ENCODE measurements at regions not wholly inside any gene's neighbourhood (a gene's known extent, or its start where the extent isn't known, plus 50 kb on each side); places are given as distances from the start of the nearest gene placed in this dataset.

GRCh38 chr3:40841131-40841530, 316.4 kb downstream of the ZNF621 start:
- TF ChIP-seq SIN3A (IDR thresholded peaks at IDR 0.05; ENCODE audit: borderline replicate concordance, insufficient read depth, low read length) = no peak
- TF ChIP-seq TAF1 (IDR thresholded peaks at IDR 0.05; ENCODE audit: borderline replicate concordance, insufficient read depth, low read length) = no peak
- no peak for TF ChIP-seq REST (IDR thresholded peaks at IDR 0.05; ENCODE audit: insufficient read depth in 1 of 2, low read depth in 2 of 2, low read length in 2 of 2)
- no peak for TF ChIP-seq FOXP2 (optimal IDR thresholded peaks at IDR 0.05; ENCODE audit: borderline replicate concordance, extremely low read depth, extremely low read length, insufficient read depth)
- no peak for TF ChIP-seq POLR2AphosphoS5 (IDR thresholded peaks at IDR 0.05; ENCODE audit: low read depth, low read length)

DNA sequence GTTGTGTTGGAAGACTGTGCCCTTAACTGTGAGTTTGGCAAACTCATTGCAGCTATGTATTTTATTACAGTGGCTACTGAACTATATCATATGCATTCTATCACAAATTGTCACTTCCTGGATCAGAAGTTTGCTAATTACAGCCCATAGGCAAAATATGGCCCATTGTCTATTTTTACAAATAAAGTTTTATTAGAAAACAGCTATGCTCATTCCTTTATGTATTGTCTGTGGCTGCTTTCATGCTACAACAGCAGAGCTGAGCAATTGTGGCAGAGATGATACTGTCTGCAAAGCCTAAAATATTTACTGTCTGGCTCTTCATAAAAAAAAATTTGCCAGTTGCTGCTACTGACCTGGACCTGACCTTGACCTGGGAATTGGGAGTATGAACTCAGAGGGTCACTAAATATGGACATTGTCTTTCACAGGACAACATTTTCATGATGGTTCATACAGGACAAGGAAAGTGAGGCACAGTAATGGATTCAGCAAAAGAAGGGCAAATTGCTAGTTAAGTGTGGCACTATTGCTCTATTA, 316.9 kb downstream of the ZNF621 start:
- TF ChIP-seq REST (IDR thresholded peaks at IDR 0.05; ENCODE audit: insufficient read depth in 1 of 2, low read depth in 2 of 2, low read length in 2 of 2) (no peak), FOXP2 (optimal IDR thresholded peaks at IDR 0.05; ENCODE audit: borderline replicate concordance, extremely low read depth, extremely low read length, insufficient read depth) (no peak), TAF1 (IDR thresholded peaks at IDR 0.05; ENCODE audit: borderline replicate concordance, insufficient read depth, low read length) (no peak), SIN3A (IDR thresholded peaks at IDR 0.05; ENCODE audit: borderline replicate concordance, insufficient read depth, low read length) (no peak), POLR2AphosphoS5 (IDR thresholded peaks at IDR 0.05; ENCODE audit: low read depth, low read length) (no peak)

- TF ChIP-seq REST (IDR thresholded peaks at IDR 0.05; ENCODE audit: insufficient read depth in 1 of 2, low read depth in 2 of 2, low read length in 2 of 2) (no peak), SIN3A (IDR thresholded peaks at IDR 0.05; ENCODE audit: borderline replicate concordance, insufficient read depth, low read length) (no peak), FOXP2 (optimal IDR thresholded peaks at IDR 0.05; ENCODE audit: borderline replicate concordance, extremely low read depth, extremely low read length, insufficient read depth) (no peak), POLR2AphosphoS5 (IDR thresholded peaks at IDR 0.05; ENCODE audit: low read depth, low read length) (no peak), TAF1 (IDR thresholded peaks at IDR 0.05; ENCODE audit: borderline replicate concordance, insufficient read depth, low read length) (no peak)
Observed at GRCh38 chr3:40842714-40843113, 318.0 kb downstream of the ZNF621 start.

GRCh38 chr3:40843208-40843624, 318.5 kb downstream of the ZNF621 start:
- no peak for TF ChIP-seq REST (IDR thresholded peaks at IDR 0.05; ENCODE audit: insufficient read depth in 1 of 2, low read depth in 2 of 2, low read length in 2 of 2)
- TF ChIP-seq FOXP2 (optimal IDR thresholded peaks at IDR 0.05; ENCODE audit: borderline replicate concordance, extremely low read depth, extremely low read length, insufficient read depth) = no peak
- TF ChIP-seq TAF1 (IDR thresholded peaks at IDR 0.05; ENCODE audit: borderline replicate concordance, insufficient read depth, low read length) = no peak
- no peak for TF ChIP-seq POLR2AphosphoS5 (IDR thresholded peaks at IDR 0.05; ENCODE audit: low read depth, low read length)
- no peak for TF ChIP-seq SIN3A (IDR thresholded peaks at IDR 0.05; ENCODE audit: borderline replicate concordance, insufficient read depth, low read length)

All from PFSK-1 (cell line).